Neural progenitor cell (in vitro differentiated cells): ENCODE measurements at regions not wholly inside any gene's neighbourhood (a gene's known extent, or its start where the extent isn't known, plus 50 kb on each side); places are given as distances from the start of the nearest gene placed in this dataset.

Experiments used
- CTCF ChIP-seq: fragments of 200-600 bp; sonication (generic); IDR thresholded peaks from 2 replicates; pipeline ENCODE4 v1.5.1; 2017; ENCODE audit warnings: antibody characterized with exemption, mild to moderate bottlenecking
- EZH2phosphoT487 ChIP-seq: fragments of 200-600 bp; sonication (generic); IDR thresholded peaks from 2 replicates; pipeline ENCODE4 v1.6.1; 2017; ENCODE audit warnings: antibody characterized with exemption

DNA sequence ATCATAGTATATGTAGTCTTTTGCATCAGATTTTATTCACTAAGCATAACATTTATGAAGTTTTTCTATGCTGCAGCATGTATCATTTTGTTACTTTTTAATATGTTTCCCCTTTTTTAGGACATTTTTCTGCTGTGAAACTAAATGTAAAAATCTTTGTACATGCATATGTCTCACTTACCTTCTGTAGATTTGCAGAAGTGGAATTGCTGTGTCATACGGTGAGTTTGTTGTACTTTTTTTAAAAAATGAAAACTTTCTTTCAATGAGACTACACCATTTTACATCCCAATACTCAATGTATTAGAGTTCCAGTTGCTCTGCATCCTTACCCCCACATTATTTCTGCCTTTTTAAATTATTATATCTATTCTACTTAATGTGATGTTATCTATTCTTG, 868.9 kb downstream of the PDHA2 start:
- no peak for TF ChIP-seq CTCF
- no peak for TF ChIP-seq EZH2phosphoT487
